ENCODE measurements at regions not wholly inside any gene's neighbourhood (a gene's known extent, or its start where the extent isn't known, plus 50 kb on each side); places are given as distances from the start of the nearest gene placed in this dataset.

DNA sequence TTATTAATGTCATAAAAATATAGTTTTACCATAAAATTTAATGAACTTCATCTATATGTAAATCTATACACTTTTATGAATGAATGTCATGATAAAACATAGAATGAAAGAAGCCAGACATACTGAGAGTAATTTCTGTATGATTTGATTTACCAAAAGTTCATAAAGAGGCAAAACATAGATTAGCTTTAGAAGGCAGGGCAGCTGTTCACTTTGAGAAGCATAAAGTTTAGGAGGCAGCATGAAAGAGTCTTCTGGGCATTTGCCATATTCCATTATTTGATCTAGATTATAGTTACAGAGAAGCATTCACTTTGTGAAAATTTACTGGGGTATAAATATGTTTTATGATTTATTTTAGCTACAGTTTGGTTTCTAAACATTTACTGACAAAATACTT, 487.2 kb downstream of the ANKRD7 start:
- DNase-seq = no peak

DNA sequence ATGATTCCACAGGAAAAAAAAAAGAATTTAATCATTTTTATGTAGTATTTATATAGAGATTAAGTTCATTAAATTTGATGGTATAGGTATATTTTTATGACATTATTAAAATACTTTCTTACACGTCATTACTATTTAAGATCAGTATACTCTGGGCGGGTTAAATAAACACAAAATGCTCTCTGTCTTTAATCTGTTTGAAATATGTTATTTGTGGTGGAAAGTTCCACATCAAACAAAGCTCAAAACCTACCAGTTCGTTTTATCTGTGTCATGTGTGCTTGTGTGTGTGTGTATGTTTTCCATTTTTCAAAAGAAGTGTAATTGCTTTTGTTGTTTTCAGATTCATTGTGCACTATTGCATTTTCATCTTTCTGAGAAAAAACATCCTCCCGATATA, 488.5 kb downstream of the ANKRD7 start:
- no peak for DNase-seq

DNA sequence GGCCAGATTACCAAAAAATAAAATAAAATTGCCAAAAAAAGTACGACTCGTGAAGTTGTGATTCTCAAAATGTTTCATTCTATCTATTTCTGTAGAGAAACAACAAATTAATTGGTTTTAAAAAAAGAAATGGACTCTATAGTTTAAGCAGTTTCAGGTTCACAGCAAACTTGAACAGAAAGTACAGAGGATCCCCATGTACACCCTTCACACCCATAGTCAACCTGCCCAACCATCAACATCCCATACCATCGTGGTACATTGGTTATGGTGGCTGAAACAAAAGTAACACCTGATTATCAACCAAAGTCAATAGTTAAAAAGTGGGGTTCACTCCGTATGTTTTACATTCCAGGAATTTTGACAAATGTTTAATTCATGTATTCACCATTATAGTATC, 496.1 kb downstream of the ANKRD7 start:
- no peak for DNase-seq

DNA sequence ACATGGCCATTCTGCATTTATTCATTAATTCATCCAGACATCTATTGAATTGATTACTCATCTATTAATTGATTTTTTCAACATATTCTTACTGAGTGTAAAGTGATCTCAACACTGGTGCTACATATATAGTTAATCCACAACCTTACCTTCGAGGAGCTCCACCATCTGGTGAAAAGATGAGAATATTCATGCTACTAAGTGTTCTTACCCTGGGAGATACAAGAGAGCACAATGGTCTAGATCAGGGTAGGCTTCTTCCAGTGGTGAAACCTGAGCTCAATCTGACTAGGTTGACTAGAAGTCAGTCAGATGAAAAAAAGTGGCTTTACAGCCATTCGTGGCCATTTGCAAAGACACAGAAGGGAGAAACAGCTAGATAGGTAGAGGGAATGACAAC, 507.4 kb downstream of the ANKRD7 start:
- DNase-seq = no peak

GRCh38 chr7:118734541-118734940, 510.0 kb downstream of the ANKRD7 start:
- no peak for DNase-seq

DNA sequence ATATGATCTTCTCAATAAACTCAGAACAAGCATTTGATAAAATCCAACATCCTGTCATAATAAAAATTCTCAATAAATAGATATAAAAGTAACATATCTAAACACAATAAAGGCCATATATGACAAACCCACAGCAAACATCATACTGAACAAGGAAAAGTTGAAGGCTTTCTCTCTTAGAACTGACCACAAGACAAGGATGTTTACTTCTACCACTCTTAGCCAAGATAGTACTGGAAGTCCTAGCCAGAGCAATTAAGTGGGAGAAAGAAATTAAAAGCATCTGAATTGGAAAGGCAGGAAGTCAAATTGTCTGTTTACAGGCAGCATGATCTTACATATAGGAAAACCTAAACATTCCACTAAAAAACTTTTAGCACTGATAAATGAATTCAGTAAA, 510.9 kb downstream of the ANKRD7 start:
- DNase-seq = no peak

GRCh38 chr7:118737935-118738334, 513.4 kb downstream of the ANKRD7 start:
- no peak for DNase-seq

GRCh38 chr7:118745927-118746326, 521.4 kb downstream of the ANKRD7 start:
- DNase-seq = no peak

DNA sequence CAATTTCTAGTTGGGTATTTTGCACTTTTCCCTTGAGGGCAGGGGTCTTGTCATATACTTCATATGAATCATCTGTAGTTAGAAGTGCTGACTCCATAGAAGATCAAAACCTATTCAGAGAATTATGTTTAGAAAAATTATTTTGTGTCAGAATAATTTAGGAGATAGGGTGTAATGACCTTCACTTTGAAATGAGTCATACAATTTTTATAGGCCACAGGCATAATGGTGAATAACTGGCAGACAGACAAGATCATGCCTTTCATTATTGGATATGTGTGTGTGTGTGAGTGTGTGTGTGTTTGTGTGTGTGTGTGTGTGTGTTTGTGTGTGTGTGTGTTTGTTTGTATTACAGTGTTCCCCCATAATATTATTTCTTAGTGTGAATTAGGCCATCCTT, 523.0 kb downstream of the ANKRD7 start:
- no peak for DNase-seq

- DNase-seq = no peak
Measured at GRCh38 chr7:118753479-118753878, 529.0 kb downstream of the ANKRD7 start.

DNA sequence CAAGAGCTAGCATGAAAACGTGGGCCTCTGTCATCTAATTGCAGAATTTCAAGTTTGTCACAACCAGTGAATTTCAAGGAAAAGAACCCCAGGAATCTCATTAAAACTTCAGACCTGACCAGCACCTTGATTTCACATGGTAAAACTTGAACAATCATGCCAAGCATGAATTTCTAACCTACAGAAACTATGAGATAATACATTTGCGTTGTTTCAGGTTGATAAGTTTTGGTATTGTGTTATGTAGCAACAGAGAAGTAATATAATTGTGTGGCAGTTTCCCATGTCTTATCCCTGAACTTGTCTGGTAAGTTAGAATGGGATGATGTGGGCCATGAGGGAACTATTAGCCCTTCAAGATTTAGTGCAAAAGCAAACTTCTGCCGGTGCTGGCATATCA, 530.1 kb downstream of the ANKRD7 start:
- no peak for DNase-seq

- DNase-seq = no peak
Measured at GRCh38 chr7:118755067-118755625, 530.6 kb downstream of the ANKRD7 start.

DNA sequence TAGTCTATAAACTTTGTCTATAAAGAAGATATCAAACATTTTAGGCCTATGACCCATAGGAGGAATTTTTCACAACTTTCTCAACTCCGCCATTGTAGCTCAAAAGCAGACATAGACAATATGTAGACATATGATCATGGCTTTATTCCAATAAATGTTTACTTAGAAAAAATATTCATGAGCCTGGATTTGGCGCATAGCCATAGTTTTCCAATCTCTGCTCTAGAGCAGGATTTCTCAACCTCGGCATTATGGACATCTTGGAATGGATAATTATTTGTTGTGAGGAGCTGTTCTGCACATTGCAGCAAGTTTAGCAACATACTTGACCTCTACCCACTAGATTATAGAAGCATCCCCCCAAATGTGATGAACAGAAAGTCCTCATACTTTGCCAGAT, 532.6 kb downstream of the ANKRD7 start:
- no peak for DNase-seq

DNA sequence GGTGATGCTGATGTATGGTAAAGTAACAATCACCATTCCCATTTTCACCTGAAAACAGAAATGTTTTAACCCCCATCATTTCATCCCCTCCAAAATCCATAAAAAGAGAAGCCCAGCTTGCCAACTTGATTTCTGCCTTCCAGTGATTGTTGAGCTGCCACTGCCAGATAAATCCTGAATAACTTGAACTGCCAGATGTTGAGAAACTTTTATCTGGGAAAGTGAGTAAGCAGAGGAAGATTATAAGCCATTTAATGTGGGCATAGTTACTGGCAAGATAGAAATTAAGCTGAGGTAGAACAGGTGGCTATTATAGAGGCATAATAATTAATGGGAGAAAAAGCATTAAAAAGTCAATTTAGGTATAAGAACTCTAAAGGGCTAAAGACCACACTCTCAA, 534.1 kb downstream of the ANKRD7 start:
- DNase-seq = no peak

- no peak for DNase-seq
Measured at GRCh38 chr7:118759921-118760320, 535.4 kb downstream of the ANKRD7 start.

DNA sequence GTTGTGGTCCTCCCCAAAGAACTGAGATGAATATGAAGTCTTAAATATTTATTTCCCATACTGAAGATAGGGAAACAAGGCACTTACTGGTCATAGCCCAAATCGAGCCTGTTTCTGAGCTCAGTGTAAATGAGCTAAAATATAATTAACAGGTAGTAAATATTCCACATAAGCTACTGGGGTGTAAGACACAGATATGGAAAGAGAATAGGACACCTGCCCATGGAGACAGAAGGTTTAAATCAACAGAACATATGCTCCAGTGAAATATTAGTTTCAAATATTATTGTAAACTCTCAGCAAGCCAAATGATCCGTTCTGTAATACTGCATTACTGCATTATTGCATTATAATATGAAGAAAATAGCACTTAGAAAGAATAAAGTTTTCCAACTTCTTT, 537.9 kb downstream of the ANKRD7 start:
- no peak for DNase-seq

DNA sequence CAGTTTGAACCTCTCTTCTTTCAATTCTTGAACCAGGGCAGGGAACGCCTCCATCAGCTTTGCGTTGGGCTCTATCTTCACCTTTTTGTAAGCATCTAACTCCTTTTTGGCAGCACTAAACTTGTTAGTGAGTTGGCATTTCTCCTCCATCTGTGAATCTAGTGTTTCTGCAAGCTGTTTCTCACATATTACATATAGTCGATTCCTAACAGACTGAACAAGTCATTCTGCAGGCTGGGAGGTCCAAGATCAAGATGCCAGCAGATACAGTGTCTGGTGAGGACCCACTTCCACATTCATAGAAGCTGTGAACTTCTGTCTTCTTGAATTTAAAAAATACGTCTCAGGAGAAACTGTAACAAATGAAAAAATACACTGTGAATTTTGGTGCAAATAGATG, 539.7 kb downstream of the ANKRD7 start:
- DNase-seq = no peak

GRCh38 chr7:118771672-118772071, 547.2 kb downstream of the ANKRD7 start:
- no peak for DNase-seq

DNA sequence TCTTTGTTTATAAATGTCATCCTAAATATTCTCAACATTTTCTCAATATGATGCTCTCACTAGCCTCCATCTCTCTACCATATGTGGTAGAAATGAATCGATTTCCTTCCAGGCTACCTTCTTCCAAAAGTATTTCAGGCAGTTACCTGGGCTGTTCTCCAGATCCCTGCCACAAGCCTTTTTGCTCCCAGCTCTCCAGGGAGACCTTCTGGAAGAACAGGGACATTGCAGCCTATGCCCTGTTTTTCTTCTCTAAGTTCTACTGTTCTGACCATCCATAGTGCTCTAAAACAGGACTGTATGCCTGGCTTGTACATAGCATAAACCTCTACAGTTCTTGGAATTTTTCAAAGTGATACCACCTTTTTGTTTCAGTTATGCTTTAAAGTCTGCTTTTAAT, 552.8 kb downstream of the ANKRD7 start:
- no peak for DNase-seq

- no peak for DNase-seq
Measured at GRCh38 chr7:118792682-118793081, 568.2 kb downstream of the ANKRD7 start.

GRCh38 chr7:118793582-118793981, 569.1 kb downstream of the ANKRD7 start:
- DNase-seq = no peak

- DNase-seq = no peak
Measured at GRCh38 chr7:118794419-118794818, 569.9 kb downstream of the ANKRD7 start.

DNA sequence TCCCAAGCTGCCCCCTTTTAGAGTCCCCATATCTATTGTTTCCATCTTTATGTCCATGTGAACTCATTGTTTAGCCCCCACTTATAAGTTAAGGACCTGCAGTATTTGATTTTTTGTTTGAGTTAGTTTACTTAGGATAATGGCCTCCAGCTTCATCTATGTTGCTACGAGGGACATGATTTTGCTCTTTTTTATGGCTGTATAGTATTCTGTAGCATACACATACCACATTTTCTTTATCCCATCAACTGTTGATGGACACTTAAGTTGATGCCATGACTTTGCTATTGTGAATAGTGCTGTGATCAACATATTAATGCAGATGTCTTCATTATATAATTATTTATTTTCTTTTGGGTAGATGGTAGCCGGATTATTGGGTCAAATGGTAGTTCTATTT, 576.9 kb downstream of the ANKRD7 start:
- DNase-seq = no peak

- DNase-seq = no peak
Measured at GRCh38 chr7:118802726-118803125, 578.2 kb downstream of the ANKRD7 start.

DNA sequence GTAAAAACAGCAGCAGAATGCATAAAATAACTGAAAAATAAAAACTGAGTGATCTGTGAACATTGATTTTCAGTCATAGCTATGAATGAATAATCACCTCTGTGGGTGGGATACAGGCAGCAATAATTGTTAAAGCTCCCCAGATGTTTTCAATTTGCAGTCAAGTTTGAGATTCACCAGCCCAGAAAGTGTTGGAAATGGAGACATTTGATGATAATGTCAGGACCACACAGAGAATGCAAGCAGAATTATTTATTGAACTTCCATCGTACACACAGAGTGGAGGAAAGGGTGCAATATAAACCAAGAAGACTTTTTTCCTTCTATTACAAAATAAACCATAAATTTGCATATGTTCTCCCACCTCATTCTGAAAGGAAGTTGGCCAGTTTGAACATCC, 601.7 kb downstream of the ANKRD7 start:
- no peak for DNase-seq

GRCh38 chr7:118836933-118837332, 612.4 kb downstream of the ANKRD7 start:
- no peak for DNase-seq
